ENCODE measurements at regions not wholly inside any gene's neighbourhood (a gene's known extent, or its start where the extent isn't known, plus 50 kb on each side); places are given as distances from the start of the nearest gene placed in this dataset.

GRCh38 chr12:71018682-71019081, 98.1 kb upstream of the PTPRR start:
- no peak for TF ChIP-seq CTCF (IDR thresholded peaks at IDR 0.05; ENCODE audit: poor library complexity)
- TF ChIP-seq EZH2phosphoT487 (IDR thresholded peaks at IDR 0.05; ENCODE audit: low read depth, severe bottlenecking, unreplicated experiment) = no peak
